OCI-LY7 (cell line): ENCODE measurements at regions not wholly inside any gene's neighbourhood (a gene's known extent, or its start where the extent isn't known, plus 50 kb on each side); places are given as distances from the start of the nearest gene placed in this dataset.

Experiments used
- BruUV-seq: library from RNA; stranded (reverse); fragments of 400-500 nt; replicated peaks from 2 replicates; lab custom pipeline; 2021; lab: Mats Ljungman, UMichigan
- CTCF ChIA-PET: fragments of 300-600 bp; sonication (Branson Sonifier 250); formaldehyde crosslinking; loops from one replicate; lab custom pipeline; 2022; ENCODE audit warnings: antibody characterized with exemption; ENCODE audit not compliant: unreplicated experiment; lab: Charles Lee
- POLR2A ChIA-PET: fragments of 300-600 bp; sonication (Branson Sonifier 250); formaldehyde crosslinking; loops from one replicate; lab custom pipeline; 2022; ENCODE audit warnings: antibody characterized with exemption; lab: Charles Lee
- DNase-seq: peaks from one replicate; pipeline ENCODE4 v3.0.0-alpha.2; 2015; ENCODE audit warnings: low spot score
- H2AFZ ChIP-seq: fragments of 200-600 bp; sonication (generic), shearing (Covaris generic); 2 replicates; pipeline ENCODE4 v1.6.1; 2014; ENCODE audit warnings: mild to moderate bottlenecking, antibody characterized with exemption, low read length, moderate library complexity
- H3K27ac ChIP-seq: fragments of 200-600 bp; sonication (generic); 2 replicates; pipeline ENCODE4 v1.5.1; 2014; ENCODE audit warnings: mixed run types, low read depth, mild to moderate bottlenecking, moderate library complexity, low read length, inconsistent platforms; ENCODE audit not compliant: poor library complexity, severe bottlenecking
- H3K36me3 ChIP-seq: fragments of 200-600 bp; sonication (generic); 2 replicates; pipeline ENCODE4 v1.6.1; 2014; ENCODE audit warnings: mild to moderate bottlenecking, antibody characterized with exemption, low read length, moderate library complexity, mixed read lengths; ENCODE audit not compliant: insufficient read depth
- H3K4me1 ChIP-seq: fragments of 200-600 bp; sonication (generic); 2 replicates; pipeline ENCODE4 v1.5.1; 2014; ENCODE audit warnings: mild to moderate bottlenecking, low read length; ENCODE audit not compliant: insufficient read depth, poor library complexity, severe bottlenecking
- H3K4me2 ChIP-seq: fragments of 200-600 bp; sonication (generic); 2 replicates; pipeline ENCODE4 v1.6.1; 2014; ENCODE audit warnings: mild to moderate bottlenecking, low read length
- H3K4me3 ChIP-seq: fragments of 200-600 bp; sonication (generic); 2 replicates; pipeline ENCODE4 v1.5.1; 2014; ENCODE audit warnings: mild to moderate bottlenecking, low read depth, low read length; ENCODE audit not compliant: poor library complexity, severe bottlenecking
- H3K79me2 ChIP-seq: fragments of 200-600 bp; sonication (generic); 2 replicates; pipeline ENCODE4 v1.6.1; 2016; ENCODE audit warnings: low read depth, mild to moderate bottlenecking, low read length, moderate library complexity, mixed read lengths; ENCODE audit not compliant: insufficient read depth
- H3K9me2 ChIP-seq: fragments of 200-600 bp; sonication (generic); 2 replicates; pipeline ENCODE4 v1.6.1; 2016; ENCODE audit warnings: mild to moderate bottlenecking, low read length, mixed read lengths; ENCODE audit not compliant: insufficient read depth
- H3K9me3 ChIP-seq: fragments of 200-600 bp; sonication (generic); 2 replicates; pipeline ENCODE4 v1.6.1; 2014; ENCODE audit warnings: mild to moderate bottlenecking, mixed run types, low read length, mixed read lengths
- H4K20me1 ChIP-seq: fragments of 200-600 bp; sonication (generic); 2 replicates; pipeline ENCODE4 v1.6.1; 2014; ENCODE audit warnings: mild to moderate bottlenecking, antibody characterized with exemption, low read length, moderate library complexity, mixed read lengths; ENCODE audit not compliant: insufficient read depth
- EZH2phosphoT487 ChIP-seq: fragments of 200-600 bp; sonication (generic); IDR thresholded peaks from 2 replicates; pipeline ENCODE4 v1.6.1; 2018; ENCODE audit warnings: low read depth, borderline replicate concordance, mild to moderate bottlenecking, mixed run types, antibody characterized with exemption, low read length, moderate library complexity, mixed read lengths
- intact Hi-C: fragments of 100-400 bp; cut with micrococcal nuclease; formaldehyde crosslinking; loops from one replicate; pipeline ENCODE4 v1.10.0; 2022; ENCODE audit not compliant: unreplicated experiment
- TF ChIP-seq, protein P1 (sequence below): fragments of 200-600 bp; sonication (generic); conservative IDR thresholded peaks from 2 replicates; pipeline ENCODE4 v1.5.1; 2014; ENCODE audit warnings: mild to moderate bottlenecking, antibody characterized with exemption, low read length, moderate library complexity, mixed read lengths

GRCh38 chr10:131678613-131679012 is 222.2 kb upstream of the PPP2R2D start:
- POLR2A ChIA-PET: interaction anchor here (0.6 kb wide), 1 partner anchor 395 kb away, joined by 3 read pairs; no protein-coding TSS in a partner anchor
- no peaks in the 10 kb centered on the region for H3K4me1 ChIP-seq
- no peaks in the 10 kb centered on the region for H3K9me2 ChIP-seq
- H3K9me3 ChIP-seq: no peaks in the 10 kb centered on the region
- no peaks in the 10 kb centered on the region for H3K36me3 ChIP-seq
- no peak for TF ChIP-seq EZH2phosphoT487
- TF ChIP-seq, protein P1, sequence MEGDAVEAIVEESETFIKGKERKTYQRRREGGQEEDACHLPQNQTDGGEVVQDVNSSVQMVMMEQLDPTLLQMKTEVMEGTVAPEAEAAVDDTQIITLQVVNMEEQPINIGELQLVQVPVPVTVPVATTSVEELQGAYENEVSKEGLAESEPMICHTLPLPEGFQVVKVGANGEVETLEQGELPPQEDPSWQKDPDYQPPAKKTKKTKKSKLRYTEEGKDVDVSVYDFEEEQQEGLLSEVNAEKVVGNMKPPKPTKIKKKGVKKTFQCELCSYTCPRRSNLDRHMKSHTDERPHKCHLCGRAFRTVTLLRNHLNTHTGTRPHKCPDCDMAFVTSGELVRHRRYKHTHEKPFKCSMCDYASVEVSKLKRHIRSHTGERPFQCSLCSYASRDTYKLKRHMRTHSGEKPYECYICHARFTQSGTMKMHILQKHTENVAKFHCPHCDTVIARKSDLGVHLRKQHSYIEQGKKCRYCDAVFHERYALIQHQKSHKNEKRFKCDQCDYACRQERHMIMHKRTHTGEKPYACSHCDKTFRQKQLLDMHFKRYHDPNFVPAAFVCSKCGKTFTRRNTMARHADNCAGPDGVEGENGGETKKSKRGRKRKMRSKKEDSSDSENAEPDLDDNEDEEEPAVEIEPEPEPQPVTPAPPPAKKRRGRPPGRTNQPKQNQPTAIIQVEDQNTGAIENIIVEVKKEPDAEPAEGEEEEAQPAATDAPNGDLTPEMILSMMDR: no peak
- intact Hi-C loops: no loop called here
- no peak overlapping the region for H3K4me2 ChIP-seq
- H2AFZ ChIP-seq: no peak overlapping the region
- H4K20me1 ChIP-seq: no peaks in the 10 kb centered on the region
- no peaks in the 10 kb centered on the region for H3K79me2 ChIP-seq
- CTCF ChIA-PET: no interaction called here
- H3K27ac ChIP-seq: no peak overlapping the region
- no peak overlapping the region for H3K4me3 ChIP-seq
- no peak for DNase-seq
- no TSS peak for BruUV-seq

DNA sequence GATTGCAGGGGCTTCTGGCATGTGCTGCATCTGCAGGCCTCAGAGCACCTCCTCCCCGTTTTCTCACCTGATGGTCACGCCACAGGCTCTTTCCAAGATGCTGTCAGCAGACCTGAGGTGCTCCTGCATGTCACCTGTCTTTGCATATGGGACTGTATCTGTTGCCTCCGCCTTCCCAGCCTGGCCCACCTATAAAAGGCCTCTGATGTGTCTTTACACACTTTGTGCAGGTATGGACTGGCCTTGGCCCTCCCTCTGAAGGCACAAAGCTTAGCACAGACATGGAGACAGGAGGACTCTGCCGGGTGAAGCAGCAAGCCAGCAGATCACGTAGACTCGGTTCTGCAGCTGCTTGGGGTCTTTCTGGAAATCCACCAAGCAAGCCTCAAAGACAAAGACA is 220.9 kb upstream of the PPP2R2D start:
- Histone ChIP-seq H4K20me1 (no peaks in the 10 kb centered on the region), H3K4me1 (no peaks in the 10 kb centered on the region), H3K9me3 (no peaks in the 10 kb centered on the region), H3K9me2 (no peaks in the 10 kb centered on the region), H2AFZ (no peak overlapping the region), H3K4me2 (no peak overlapping the region), H3K4me3 (no peak overlapping the region), H3K27ac (no peak overlapping the region), H3K36me3 (no peaks in the 10 kb centered on the region), H3K79me2 (no peaks in the 10 kb centered on the region)
- BruUV-seq: no TSS peak
- POLR2A ChIA-PET: no interaction called here
- TF ChIP-seq, protein P1: no peak
- no peak for TF ChIP-seq EZH2phosphoT487
- intact Hi-C loops: no loop called here
- DNase-seq: no peak
- CTCF ChIA-PET: no interaction called here

DNA sequence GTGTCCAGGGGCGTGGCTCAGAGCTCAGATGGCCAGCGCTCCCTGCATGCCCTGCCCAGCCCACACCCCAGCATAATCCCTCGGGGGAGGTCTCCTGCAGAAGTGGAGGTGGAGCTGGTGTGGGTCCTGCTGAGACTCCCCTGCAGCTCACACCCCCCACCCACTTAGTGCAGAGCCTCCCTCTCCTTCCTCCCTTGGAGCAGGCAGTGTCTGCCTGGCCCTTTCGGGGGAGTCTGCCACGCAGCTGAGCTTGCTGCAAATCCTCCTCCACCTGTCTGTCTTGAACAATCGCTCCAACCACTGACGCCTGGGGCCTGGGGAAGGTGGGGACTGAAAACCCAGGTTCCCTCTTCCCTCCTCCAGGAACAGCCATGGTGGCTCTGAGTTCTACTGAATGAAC is 219.7 kb upstream of the PPP2R2D start:
- ChIA-PET POLR2A (no interaction called here), CTCF (no interaction called here)
- H3K36me3 ChIP-seq: no peaks in the 10 kb centered on the region
- no peak overlapping the region for H3K4me3 ChIP-seq
- H2AFZ ChIP-seq: no peak overlapping the region
- no peaks in the 10 kb centered on the region for H3K9me3 ChIP-seq
- H3K4me2 ChIP-seq: no peak overlapping the region
- intact Hi-C loops: no loop called here
- TF ChIP-seq, protein P1: no peak
- no peak for TF ChIP-seq EZH2phosphoT487
- H4K20me1 ChIP-seq: no peaks in the 10 kb centered on the region
- DNase-seq: no peak
- no peaks in the 10 kb centered on the region for H3K4me1 ChIP-seq
- BruUV-seq: no TSS peak
- no peaks in the 10 kb centered on the region for H3K9me2 ChIP-seq
- no peaks in the 10 kb centered on the region for H3K79me2 ChIP-seq
- H3K27ac ChIP-seq: no peak overlapping the region
